ENCODE measurements at regions not wholly inside any gene's neighbourhood (a gene's known extent, or its start where the extent isn't known, plus 50 kb on each side); places are given as distances from the start of the nearest gene placed in this dataset.

- no peak for TF ChIP-seq POLR2A (IDR thresholded peaks at IDR 0.05; ENCODE audit: low read depth)
- TF ChIP-seq, protein P1, sequence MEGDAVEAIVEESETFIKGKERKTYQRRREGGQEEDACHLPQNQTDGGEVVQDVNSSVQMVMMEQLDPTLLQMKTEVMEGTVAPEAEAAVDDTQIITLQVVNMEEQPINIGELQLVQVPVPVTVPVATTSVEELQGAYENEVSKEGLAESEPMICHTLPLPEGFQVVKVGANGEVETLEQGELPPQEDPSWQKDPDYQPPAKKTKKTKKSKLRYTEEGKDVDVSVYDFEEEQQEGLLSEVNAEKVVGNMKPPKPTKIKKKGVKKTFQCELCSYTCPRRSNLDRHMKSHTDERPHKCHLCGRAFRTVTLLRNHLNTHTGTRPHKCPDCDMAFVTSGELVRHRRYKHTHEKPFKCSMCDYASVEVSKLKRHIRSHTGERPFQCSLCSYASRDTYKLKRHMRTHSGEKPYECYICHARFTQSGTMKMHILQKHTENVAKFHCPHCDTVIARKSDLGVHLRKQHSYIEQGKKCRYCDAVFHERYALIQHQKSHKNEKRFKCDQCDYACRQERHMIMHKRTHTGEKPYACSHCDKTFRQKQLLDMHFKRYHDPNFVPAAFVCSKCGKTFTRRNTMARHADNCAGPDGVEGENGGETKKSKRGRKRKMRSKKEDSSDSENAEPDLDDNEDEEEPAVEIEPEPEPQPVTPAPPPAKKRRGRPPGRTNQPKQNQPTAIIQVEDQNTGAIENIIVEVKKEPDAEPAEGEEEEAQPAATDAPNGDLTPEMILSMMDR (IDR thresholded peaks at IDR 0.05), result no peak
- TF ChIP-seq POLR2AphosphoS5 (IDR thresholded peaks at IDR 0.05), result no peak
- 79% methylated on average over 2 of the region's 2 CpGs for WGBS
- intact Hi-C loops (cut with DNase I), result no loop called here
Observed at GRCh38 chr4:34372815-34373214, 1871.5 kb downstream of the ARAP2 start.

GRCh38 chr4:34373456-34373855 is 1870.9 kb downstream of the ARAP2 start:
- no peaks in the 10 kb centered on the region for H3K4me1 ChIP-seq
- DNase-seq (ENCODE audit: extremely low spot score), result no peak
- 94% methylated on average over 3 of the region's 3 CpGs for WGBS
- no peak overlapping the region for H3K4me3 ChIP-seq
- no peaks in the 10 kb centered on the region for H3K27me3 ChIP-seq
- H3K27ac ChIP-seq (replicated peaks in 1 of 4), result no peak overlapping the region
- peaks cover 0 to 4% (median 0%) of the 10 kb centered on the region in 4 donors for H3K9me3 ChIP-seq
- H3K36me3 ChIP-seq, result no peaks in the 10 kb centered on the region
- intact Hi-C loops (cut with DNase I), result no loop called here
- no peak for TF ChIP-seq EP300 (IDR thresholded peaks at IDR 0.05)
- TF ChIP-seq POLR2AphosphoS5 (IDR thresholded peaks at IDR 0.05), result no peak
- TF ChIP-seq, protein P1 (IDR thresholded peaks at IDR 0.05), result no peak
- TF ChIP-seq POLR2A (IDR thresholded peaks at IDR 0.05; ENCODE audit: low read depth), result no peak

More at GRCh38 chr4:34372815-34373214, 1871.5 kb downstream of the ARAP2 start:
- Histone ChIP-seq H3K27ac (replicated peaks in 1 of 4) (no peak overlapping the region), H3K36me3 (no peaks in the 10 kb centered on the region), H3K9me3 (peaks cover 0 to 4% (median 0%) of the 10 kb centered on the region in 4 donors), H3K4me3 (no peak overlapping the region), H3K4me1 (no peaks in the 10 kb centered on the region), H3K27me3 (no peaks in the 10 kb centered on the region)
- no peak for DNase-seq (ENCODE audit: extremely low spot score)

DNA sequence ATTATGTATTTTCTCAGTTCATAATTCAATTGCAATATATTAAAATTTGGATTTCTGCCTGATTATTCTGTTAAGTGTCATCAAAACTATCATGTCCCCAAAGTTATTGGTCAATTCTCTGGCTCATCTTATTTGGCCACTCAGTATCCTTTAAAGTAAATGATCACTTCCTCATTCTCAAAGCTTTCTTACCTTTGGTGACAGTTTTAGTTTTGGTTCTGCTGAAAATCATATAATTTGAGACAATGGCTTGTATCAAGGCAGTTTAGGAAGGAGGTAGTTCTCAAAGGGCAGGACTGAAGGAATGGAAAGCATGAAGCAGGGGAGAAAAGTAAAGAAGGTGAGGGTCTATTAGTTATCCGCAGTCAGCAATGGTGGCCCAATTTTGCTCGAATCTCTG is 1832.1 kb downstream of the ARAP2 start:
- DNase-seq (ENCODE audit: extremely low spot score), result no peak
- Histone ChIP-seq H3K4me3 (no peak overlapping the region), H3K27me3 (no peaks in the 10 kb centered on the region), H3K4me1 (no peaks in the 10 kb centered on the region), H3K27ac (replicated peaks in 1 of 4) (no peak overlapping the region), H3K9me3 (peaks cover 0 to 16% (median 5%) of the 10 kb centered on the region in 4 donors), H3K36me3 (no peaks in the 10 kb centered on the region)
- TF ChIP-seq EP300 (IDR thresholded peaks at IDR 0.05) (no peak), POLR2A (IDR thresholded peaks at IDR 0.05; ENCODE audit: low read depth) (no peak), POLR2AphosphoS5 (IDR thresholded peaks at IDR 0.05) (no peak)
- TF ChIP-seq, protein P1 (IDR thresholded peaks at IDR 0.05), result no peak
- intact Hi-C loops (cut with DNase I), result no loop called here
- 79% methylated on average over 2 of the region's 2 CpGs for WGBS

GRCh38 chr4:34412911-34413310 is 1831.4 kb downstream of the ARAP2 start:
- Histone ChIP-seq H3K9me3 (peaks cover 0 to 16% (median 5%) of the 10 kb centered on the region in 4 donors), H3K36me3 (no peaks in the 10 kb centered on the region), H3K27ac (replicated peaks in 1 of 4) (no peak overlapping the region), H3K27me3 (no peaks in the 10 kb centered on the region), H3K4me3 (no peak overlapping the region), H3K4me1 (no peaks in the 10 kb centered on the region)
- DNase-seq (ENCODE audit: extremely low spot score), result no peak
- intact Hi-C loops (cut with DNase I), result no loop called here
- WGBS, result 88% methylated on average over 2 of the region's 2 CpGs
- TF ChIP-seq EP300 (IDR thresholded peaks at IDR 0.05) (no peak), POLR2A (IDR thresholded peaks at IDR 0.05; ENCODE audit: low read depth) (no peak), POLR2AphosphoS5 (IDR thresholded peaks at IDR 0.05) (no peak)
- TF ChIP-seq, protein P1 (IDR thresholded peaks at IDR 0.05), result no peak

GRCh38 chr4:34417160-34417559 is 1827.2 kb downstream of the ARAP2 start:
- Histone ChIP-seq H3K27ac (replicated peaks in 1 of 4) (no peak overlapping the region), H3K4me3 (no peak overlapping the region), H3K4me1 (no peaks in the 10 kb centered on the region), H3K9me3 (peaks cover 0 to 4% (median 0%) of the 10 kb centered on the region in 4 donors), H3K27me3 (no peaks in the 10 kb centered on the region), H3K36me3 (no peaks in the 10 kb centered on the region)
- DNase-seq (ENCODE audit: extremely low spot score), result no peak
- intact Hi-C loops (cut with DNase I), result no loop called here
- 86% methylated on average over 3 of the region's 3 CpGs for WGBS
- TF ChIP-seq POLR2A (IDR thresholded peaks at IDR 0.05; ENCODE audit: low read depth) (no peak), EP300 (IDR thresholded peaks at IDR 0.05) (no peak), POLR2AphosphoS5 (IDR thresholded peaks at IDR 0.05) (no peak)
- TF ChIP-seq, protein P1 (IDR thresholded peaks at IDR 0.05), result no peak
